Activated T-cell treated with anti-CD3 and anti-CD28 coated beads, Interleukin-2, amount 50 U/mL, for 72 hours (primary cell): ENCODE measurements at regions not wholly inside any gene's neighbourhood (a gene's known extent, or its start where the extent isn't known, plus 50 kb on each side); places are given as distances from the start of the nearest gene placed in this dataset.
"Not testable (repeated sequence)": the region's sequence is repeated elsewhere in the genome, so short reads cannot be mapped to it uniquely, and the experiment has no call there.

Experiments
- ATAC-seq, 2 donors: fragments of 150-1000 bp; cut with Tn5 transposase; replicated peaks in 1 of 2; 2 replicates each; pipeline ENCODE4 v1.10.0; 2021; ENCODE audit warnings: moderate library complexity in 2 of 2, mild to moderate bottlenecking in 1 of 2
- DNase-seq, 2 donors: peaks; one replicate each; pipeline ENCODE4 v3.0.0; 2021 to 2022; ENCODE audit warnings: mixed read lengths in 1 of 2
- H3K27ac Mint-ChIP-seq: one replicate; pipeline ENCODE4 v1.8.0; 2022; ENCODE audit warnings: mild to moderate bottlenecking, moderate library complexity, mixed read lengths
- H3K27me3 Mint-ChIP-seq: one replicate; pipeline ENCODE4 v1.8.0; 2022; ENCODE audit warnings: low read depth, mixed read lengths
- H3K36me3 Mint-ChIP-seq, 2 donors: one replicate each; pipeline ENCODE4 v1.8.0; 2022; ENCODE audit warnings: mixed read lengths in 2 of 2, mild to moderate bottlenecking in 1 of 2; ENCODE audit not compliant: insufficient read depth in 2 of 2
- H3K4me1 Mint-ChIP-seq: one replicate; pipeline ENCODE4 v1.8.0; 2022; ENCODE audit warnings: low read depth, mixed read lengths
- H3K4me3 Mint-ChIP-seq, 2 donors: one replicate each; pipeline ENCODE4 v1.8.0; 2022; ENCODE audit warnings: mild to moderate bottlenecking in 2 of 2, mixed read lengths in 2 of 2, moderate library complexity in 2 of 2
- H3K9me3 Mint-ChIP-seq, 2 donors: one replicate each; pipeline ENCODE4 v1.8.0; 2022; ENCODE audit warnings: mixed read lengths in 2 of 2

DNA sequence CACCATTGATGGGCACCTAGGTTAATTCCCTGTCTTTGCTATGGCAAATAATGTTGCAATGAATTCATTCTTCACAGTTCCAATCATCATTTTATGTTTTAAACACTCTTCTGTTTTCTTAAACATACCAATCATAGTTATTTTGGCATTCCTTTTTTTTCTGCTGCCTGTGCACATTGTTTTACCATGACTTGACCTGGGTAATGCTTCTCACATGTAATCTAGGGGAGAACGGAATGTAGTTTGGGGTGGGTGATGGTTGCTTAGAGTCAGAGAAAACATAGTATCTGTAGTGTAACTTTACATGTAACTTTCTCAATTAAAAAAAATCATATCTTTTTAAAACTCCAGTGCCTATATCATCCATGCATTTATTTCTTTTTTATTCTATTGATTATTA, 1945.3 kb upstream of the RAG2 start:
- Mint-ChIP-seq H3K9me3 (peaks cover 1 to 3% of the 10 kb centered on the region in 2 donors), H3K4me1 (no peaks in the 10 kb centered on the region), H3K4me3 (no peak overlapping the region), H3K27ac (no peak overlapping the region), H3K27me3 (no peaks in the 10 kb centered on the region), H3K36me3 (no peaks in the 10 kb centered on the region)
- ATAC-seq (no peak), DNase-seq (no peak)

- H3K4me1 Mint-ChIP-seq: no peaks in the 10 kb centered on the region
- no peaks in the 10 kb centered on the region for H3K27me3 Mint-ChIP-seq
- no peak for ATAC-seq
- H3K4me3 Mint-ChIP-seq: no peak overlapping the region
- no peak for DNase-seq
- H3K36me3 Mint-ChIP-seq: no peaks in the 10 kb centered on the region
- H3K9me3 Mint-ChIP-seq: peaks cover 1 to 9% of the 10 kb centered on the region in 2 donors
- no peak overlapping the region for H3K27ac Mint-ChIP-seq
Observed at GRCh38 chr11:38538866-38539680, 1941.0 kb upstream of the RAG2 start.

- no peaks in the 10 kb centered on the region for H3K4me1 Mint-ChIP-seq
- H3K4me3 Mint-ChIP-seq: no peak overlapping the region
- H3K36me3 Mint-ChIP-seq: peaks cover 0 to 2% of the 10 kb centered on the region in 2 donors
- ATAC-seq (no peak), DNase-seq (no peak)
- H3K9me3 Mint-ChIP-seq: peaks cover 7 to 11% of the 10 kb centered on the region in 2 donors
- H3K27me3 Mint-ChIP-seq: no peaks in the 10 kb centered on the region
- H3K27ac Mint-ChIP-seq: no peak overlapping the region
Observed at GRCh38 chr11:38530226-38530625, 1932.2 kb upstream of the RAG2 start.

DNA sequence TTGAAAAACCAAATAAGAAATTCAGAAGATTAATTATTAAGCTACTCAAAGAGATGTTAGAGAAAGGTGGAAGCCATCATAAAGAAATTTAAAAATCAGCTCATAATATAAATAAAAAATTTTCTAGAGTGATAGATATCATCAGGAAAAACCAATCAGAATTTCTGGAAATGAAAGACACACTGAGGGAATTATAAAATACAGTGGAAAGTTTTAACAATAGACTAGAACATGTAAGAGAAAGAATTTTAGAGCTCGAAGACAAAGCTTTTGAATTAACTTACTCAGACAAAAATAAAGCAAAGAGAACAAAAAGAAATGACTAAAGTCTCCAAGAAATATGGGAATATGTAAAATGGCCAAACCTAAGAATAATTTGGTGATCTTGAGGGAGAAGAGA, 1926.9 kb upstream of the RAG2 start:
- no peak overlapping the region for H3K27ac Mint-ChIP-seq
- H3K4me1 Mint-ChIP-seq: no peaks in the 10 kb centered on the region
- no peak for ATAC-seq
- DNase-seq: no peak
- peaks cover 6 to 7% of the 10 kb centered on the region in 2 donors for H3K9me3 Mint-ChIP-seq
- no peaks in the 10 kb centered on the region for H3K27me3 Mint-ChIP-seq
- no peak overlapping the region for H3K4me3 Mint-ChIP-seq
- H3K36me3 Mint-ChIP-seq: peaks cover 1 to 2% of the 10 kb centered on the region in 2 donors

- Mint-ChIP-seq H3K9me3 (peaks cover 0 to 3% of the 10 kb centered on the region in 2 donors), H3K27me3 (no peaks in the 10 kb centered on the region)
Observed at GRCh38 chr11:38517991-38518390, 1920.0 kb upstream of the RAG2 start.

DNA sequence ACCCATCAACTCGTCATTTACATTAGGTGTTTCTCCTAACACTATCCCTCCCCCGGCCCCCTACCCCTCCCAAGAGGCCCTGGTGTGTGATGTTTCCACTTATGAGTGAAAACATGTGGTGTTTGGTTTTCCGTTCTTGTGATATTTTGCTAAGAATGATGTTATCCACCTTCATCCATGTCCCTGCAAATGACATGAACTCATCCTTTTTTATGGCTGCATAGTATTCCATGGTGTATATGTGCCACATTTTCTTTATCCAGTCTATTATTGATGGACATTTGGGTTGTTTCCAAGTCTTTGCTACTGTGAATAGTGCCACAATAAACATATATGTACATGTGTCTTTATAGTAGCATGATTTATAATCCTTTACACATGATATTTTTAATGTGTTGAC, 1914.8 kb upstream of the RAG2 start:
- not testable (repeated sequence) for H3K27me3 Mint-ChIP-seq, H3K9me3 Mint-ChIP-seq, H3K27ac Mint-ChIP-seq, H3K4me3 Mint-ChIP-seq, H3K4me1 Mint-ChIP-seq, H3K36me3 Mint-ChIP-seq, ATAC-seq, DNase-seq

More at GRCh38 chr11:38517991-38518390, 1920.0 kb upstream of the RAG2 start:
- Mint-ChIP-seq H3K27ac (no peak overlapping the region), H3K36me3 (no peaks in the 10 kb centered on the region), H3K4me3 (no peak overlapping the region), H3K4me1 (no peaks in the 10 kb centered on the region)
- no peak for DNase-seq
- no peak for ATAC-seq

DNA sequence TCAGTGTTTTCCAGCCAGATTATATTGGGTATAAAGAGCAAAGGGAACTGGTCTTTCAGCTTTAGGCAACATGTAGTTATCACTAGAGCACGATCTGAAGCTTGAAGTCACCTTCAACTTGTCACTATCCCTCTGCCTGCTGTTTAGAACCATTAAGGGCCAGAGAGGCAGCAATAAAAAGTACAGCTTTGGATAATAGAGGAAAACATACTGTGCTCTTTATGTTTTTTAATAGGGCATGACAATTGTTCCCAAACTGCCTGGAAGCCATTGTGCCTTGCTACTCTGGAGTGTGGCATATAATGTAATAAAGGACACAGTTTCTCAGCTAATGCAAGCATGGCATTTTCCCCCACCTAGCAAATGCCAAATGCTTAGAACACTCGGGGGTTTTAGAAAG, 1912.0 kb upstream of the RAG2 start:
- H3K27ac Mint-ChIP-seq: no peak overlapping the region
- no peaks in the 10 kb centered on the region for H3K36me3 Mint-ChIP-seq
- no peak overlapping the region for H3K4me3 Mint-ChIP-seq
- H3K27me3 Mint-ChIP-seq: no peaks in the 10 kb centered on the region
- ATAC-seq: no peak
- no peak for DNase-seq
- H3K4me1 Mint-ChIP-seq: no peaks in the 10 kb centered on the region
- H3K9me3 Mint-ChIP-seq: peaks cover 4 to 9% of the 10 kb centered on the region in 2 donors

GRCh38 chr11:38503876-38504275, 1905.8 kb upstream of the RAG2 start:
- H3K36me3 Mint-ChIP-seq: peaks cover 0 to 2% of the 10 kb centered on the region in 2 donors
- ATAC-seq (no peak), DNase-seq (no peak)
- peaks cover 2 to 4% of the 10 kb centered on the region in 2 donors for H3K9me3 Mint-ChIP-seq
- H3K27ac Mint-ChIP-seq: no peak overlapping the region
- H3K4me3 Mint-ChIP-seq: no peak overlapping the region
- no peaks in the 10 kb centered on the region for H3K4me1 Mint-ChIP-seq
- no peaks in the 10 kb centered on the region for H3K27me3 Mint-ChIP-seq

- H3K36me3 Mint-ChIP-seq: peaks cover 0 to 2% of the 10 kb centered on the region in 2 donors
- ATAC-seq (no peak), DNase-seq (no peak)
- peaks cover 5 to 7% of the 10 kb centered on the region in 2 donors for H3K9me3 Mint-ChIP-seq
- H3K4me1 Mint-ChIP-seq: no peaks in the 10 kb centered on the region
- H3K27me3 Mint-ChIP-seq: no peaks in the 10 kb centered on the region
- no peak overlapping the region for H3K4me3 Mint-ChIP-seq
- no peak overlapping the region for H3K27ac Mint-ChIP-seq
Observed at GRCh38 chr11:38498721-38499120, 1900.7 kb upstream of the RAG2 start.

DNA sequence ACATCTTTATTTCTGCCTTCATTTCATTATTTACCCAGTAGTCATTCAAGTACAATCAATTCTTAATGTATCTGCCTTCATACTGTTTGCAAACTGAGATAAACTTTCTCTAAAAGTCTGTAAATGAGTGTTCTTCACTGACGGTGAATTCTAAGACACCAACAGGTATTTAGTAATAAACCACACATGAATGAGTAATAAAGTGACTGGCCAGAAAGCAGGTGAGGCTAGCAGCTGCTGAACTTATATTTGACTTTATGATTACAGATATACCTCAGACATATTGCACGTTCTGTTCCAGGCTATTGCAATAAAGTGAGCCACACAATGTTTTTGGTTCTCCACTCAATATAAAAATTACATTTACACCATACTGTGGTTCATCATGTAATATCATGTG, 1894.0 kb upstream of the RAG2 start:
- Mint-ChIP-seq H3K4me3 (no peak overlapping the region), H3K27me3 (no peaks in the 10 kb centered on the region), H3K9me3 (peaks cover 15 to 17% of the 10 kb centered on the region in 2 donors), H3K27ac (no peak overlapping the region), H3K4me1 (no peaks in the 10 kb centered on the region), H3K36me3 (peaks cover 2 to 3% of the 10 kb centered on the region in 2 donors)
- ATAC-seq (no peak), DNase-seq (no peak)

GRCh38 chr11:38481391-38481790, 1883.4 kb upstream of the RAG2 start:
- DNase-seq (no peak), ATAC-seq (no peak)
- H3K36me3 Mint-ChIP-seq: no peaks in the 10 kb centered on the region
- no peak overlapping the region for H3K27ac Mint-ChIP-seq
- H3K27me3 Mint-ChIP-seq: no peaks in the 10 kb centered on the region
- H3K4me1 Mint-ChIP-seq: no peaks in the 10 kb centered on the region
- H3K9me3 Mint-ChIP-seq: peaks cover 6% of the 10 kb centered on the region in 2 donors
- H3K4me3 Mint-ChIP-seq: no peak overlapping the region

GRCh38 chr11:38476808-38477575, 1879.0 kb upstream of the RAG2 start:
- no peak overlapping the region for H3K27ac Mint-ChIP-seq
- no peaks in the 10 kb centered on the region for H3K27me3 Mint-ChIP-seq
- peaks cover 2 to 4% of the 10 kb centered on the region in 2 donors for H3K9me3 Mint-ChIP-seq
- ATAC-seq (no peak), DNase-seq (no peak)
- H3K36me3 Mint-ChIP-seq: no peaks in the 10 kb centered on the region
- H3K4me3 Mint-ChIP-seq: no peak overlapping the region
- H3K4me1 Mint-ChIP-seq: no peaks in the 10 kb centered on the region

DNA sequence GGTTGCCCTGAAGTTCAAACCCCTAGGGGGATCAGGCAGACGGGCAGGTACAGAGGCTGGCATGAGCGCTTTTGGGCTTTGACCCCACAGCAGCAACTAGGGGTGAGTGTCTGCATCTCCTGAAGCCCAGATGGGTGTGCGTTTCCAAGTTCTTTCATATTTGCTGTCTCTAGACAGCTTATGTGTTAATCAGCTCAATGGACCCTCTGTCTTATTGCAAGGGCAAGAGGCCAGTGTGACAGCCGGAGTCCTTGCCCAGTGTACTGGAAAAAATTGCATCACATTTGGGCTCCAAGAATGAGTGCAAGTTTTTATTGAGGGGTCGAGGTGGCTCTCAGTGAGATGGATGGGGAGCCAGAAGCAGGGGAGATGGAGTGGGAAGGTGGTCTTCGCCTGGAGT, 1863.7 kb upstream of the RAG2 start:
- H3K4me1 Mint-ChIP-seq: no peaks in the 10 kb centered on the region
- no peak overlapping the region for H3K27ac Mint-ChIP-seq
- H3K36me3 Mint-ChIP-seq: peaks cover 0 to 4% of the 10 kb centered on the region in 2 donors
- DNase-seq (no peak), ATAC-seq (no peak)
- H3K9me3 Mint-ChIP-seq: peaks cover 4 to 7% of the 10 kb centered on the region in 2 donors
- no peak overlapping the region for H3K4me3 Mint-ChIP-seq
- H3K27me3 Mint-ChIP-seq: no peaks in the 10 kb centered on the region
